Activated CD4-positive, CD25-positive, alpha-beta regulatory T cell treated with anti-CD3 and anti-CD28 coated beads, Interleukin-2, amount 50 U/mL, for 24 hours (primary cell): ENCODE measurements at regions not wholly inside any gene's neighbourhood (a gene's known extent, or its start where the extent isn't known, plus 50 kb on each side); places are given as distances from the start of the nearest gene placed in this dataset.

Source experiments
- ATAC-seq, 2 donors: fragments of 150-1000 bp; cut with Tn5 transposase; one replicate each; pipeline ENCODE4 v1.10.0; 2021; ENCODE audit warnings: mild to moderate bottlenecking in 1 of 2, moderate library complexity in 1 of 2

- ATAC-seq: no peak
These were observed 196.9 kb downstream of the ADAMTS15 start for GRCh38 chr11:130645164-130645842.

- ATAC-seq: no peak
These were observed 197.4 kb downstream of the ADAMTS15 start for GRCh38 chr11:130645843-130646197.

GRCh38 chr11:130646881-130647280 lies 198.4 kb downstream of the ADAMTS15 start:
- no peak for ATAC-seq

- no peak for ATAC-seq
These were observed 198.9 kb downstream of the ADAMTS15 start for GRCh38 chr11:130647371-130647770.

- ATAC-seq: no peak
These were observed 201.4 kb downstream of the ADAMTS15 start for GRCh38 chr11:130649801-130650200.

- no peak for ATAC-seq
These were observed 202.1 kb downstream of the ADAMTS15 start for GRCh38 chr11:130650456-130651030.

GRCh38 chr11:130651066-130651855 lies 202.8 kb downstream of the ADAMTS15 start:
- no peak for ATAC-seq

- ATAC-seq: no peak
These were observed 204.4 kb downstream of the ADAMTS15 start for GRCh38 chr11:130652671-130653335.

GRCh38 chr11:130653838-130654636 lies 205.6 kb downstream of the ADAMTS15 start:
- ATAC-seq: no peak

- ATAC-seq: no peak
These were observed 206.9 kb downstream of the ADAMTS15 start for GRCh38 chr11:130655300-130655699.

- no peak for ATAC-seq
These were observed 218.4 kb downstream of the ADAMTS15 start for GRCh38 chr11:130666781-130667251.

GRCh38 chr11:130668751-130669150 lies 220.3 kb downstream of the ADAMTS15 start:
- ATAC-seq: no peak

GRCh38 chr11:130670200-130670599 lies 221.8 kb downstream of the ADAMTS15 start:
- ATAC-seq: no peak

GRCh38 chr11:130671801-130672700 lies 223.6 kb downstream of the ADAMTS15 start:
- ATAC-seq: no peak

- ATAC-seq: no peak
These were observed 224.5 kb downstream of the ADAMTS15 start for GRCh38 chr11:130672911-130673310.

GRCh38 chr11:130673698-130674097 lies 225.3 kb downstream of the ADAMTS15 start:
- no peak for ATAC-seq

GRCh38 chr11:130674686-130675308 lies 226.4 kb downstream of the ADAMTS15 start:
- ATAC-seq: no peak

GRCh38 chr11:130675371-130675821 lies 227.0 kb downstream of the ADAMTS15 start:
- ATAC-seq: no peak

- no peak for ATAC-seq
These were observed 227.5 kb downstream of the ADAMTS15 start for GRCh38 chr11:130675917-130676316.

GRCh38 chr11:130677486-130678153 lies 229.2 kb downstream of the ADAMTS15 start:
- no peak for ATAC-seq
